Neuronal stem cell (in vitro differentiated cells): ENCODE measurements at regions not wholly inside any gene's neighbourhood (a gene's known extent, or its start where the extent isn't known, plus 50 kb on each side); places are given as distances from the start of the nearest gene placed in this dataset.

Experiments used
- DNase-seq: peaks from one replicate; pipeline ENCODE4 v3.0.0-alpha.2; 2013; ENCODE audit warnings: low spot score
- H2AFZ ChIP-seq: one replicate; pipeline ENCODE4 v1.6.1; 2013; ENCODE audit warnings: mild to moderate bottlenecking, low read length, inconsistent platforms
- H2AK5ac ChIP-seq: 2 replicates; pipeline ENCODE4 v1.6.1; 2013; ENCODE audit warnings: low read depth, mild to moderate bottlenecking, inconsistent platforms, low read length, moderate library complexity, mixed read lengths
- H2BK120ac ChIP-seq: 2 replicates; pipeline ENCODE4 v1.6.1; 2013; ENCODE audit warnings: low read depth, mild to moderate bottlenecking, inconsistent platforms, low read length, moderate library complexity, mixed read lengths
- H2BK12ac ChIP-seq: one replicate; pipeline ENCODE4 v1.6.1; 2013; ENCODE audit warnings: low read length, inconsistent platforms
- H2BK15ac ChIP-seq: 2 replicates; pipeline ENCODE4 v1.6.1; 2013; ENCODE audit warnings: mild to moderate bottlenecking, low read length, inconsistent platforms, mixed read lengths
- H2BK5ac ChIP-seq: one replicate; pipeline ENCODE4 v1.6.1; 2013; ENCODE audit warnings: inconsistent platforms, mild to moderate bottlenecking, low read length, moderate library complexity
- H3K14ac ChIP-seq: one replicate; pipeline ENCODE4 v1.6.1; 2013; ENCODE audit warnings: low read length, inconsistent platforms
- H3K18ac ChIP-seq: 2 replicates; pipeline ENCODE4 v1.6.1; 2013; ENCODE audit warnings: low read length, inconsistent platforms
- H3K23ac ChIP-seq: 2 replicates; pipeline ENCODE4 v1.6.1; 2013; ENCODE audit warnings: low read depth, mild to moderate bottlenecking, mixed read lengths, low read length, inconsistent platforms; ENCODE audit not compliant: poor library complexity
- H3K27ac ChIP-seq: replicated peaks from 3 replicates; pipeline ENCODE4 v1.5.1; 2013; ENCODE audit warnings: low read length, inconsistent platforms
- H3K27me3 ChIP-seq, 3 experiments: 2 replicates each; pipeline ENCODE4 v1.6.1; 2013; ENCODE audit warnings: low read length in 3 of 3, mild to moderate bottlenecking in 2 of 3, inconsistent platforms in 1 of 3, low read depth in 1 of 3, mixed read lengths in 1 of 3, moderate library complexity in 1 of 3; ENCODE audit not compliant: control insufficient read depth in 3 of 3, insufficient read depth in 3 of 3
- H3K36me3 ChIP-seq, 2 donors: replicated peaks in 1 of 2; 2 replicates each; pipeline ENCODE4 v1.6.1; 2013; ENCODE audit warnings: low read length in 2 of 2; ENCODE audit not compliant: control insufficient read depth in 2 of 2, insufficient read depth in 2 of 2
- H3K4ac ChIP-seq: 2 replicates; pipeline ENCODE4 v1.6.1; 2013; ENCODE audit warnings: inconsistent platforms, mild to moderate bottlenecking, low read length, moderate library complexity
- H3K4me1 ChIP-seq, 2 donors: 1 replicate in 1 of 2; 2 replicates in 1 of 2; pipeline ENCODE4 v1.6.1; 2013; ENCODE audit warnings: low read length in 2 of 2, low read depth in 1 of 2; ENCODE audit not compliant: control insufficient read depth in 2 of 2, insufficient read depth in 1 of 2
- H3K4me2 ChIP-seq: one replicate; pipeline ENCODE4 v1.6.1; 2013; ENCODE audit warnings: mild to moderate bottlenecking, low read length, inconsistent platforms; ENCODE audit not compliant: insufficient read depth, poor library complexity, severe bottlenecking
- H3K4me3 ChIP-seq, 2 donors: 2 replicates each; pipeline ENCODE4 v1.5.1; 2013; ENCODE audit warnings: low read length in 2 of 2, mild to moderate bottlenecking in 2 of 2, inconsistent platforms in 1 of 2, moderate library complexity in 1 of 2
- H3K79me1 ChIP-seq: one replicate; pipeline ENCODE4 v1.6.1; 2013; ENCODE audit warnings: low read depth, mild to moderate bottlenecking, inconsistent platforms, low read length, moderate library complexity
- H3K9ac ChIP-seq: one replicate; pipeline ENCODE4 v1.6.1; 2013; ENCODE audit warnings: mild to moderate bottlenecking, low read depth, low read length, inconsistent platforms; ENCODE audit not compliant: poor library complexity
- H3K9me3 ChIP-seq, 2 donors: replicated peaks in 1 of 2; 2 replicates each; pipeline versions ENCODE3 to v1.6.1; 2013; ENCODE audit warnings: low read length in 2 of 2, mild to moderate bottlenecking in 2 of 2, inconsistent platforms in 1 of 2, low read depth in 1 of 2, mixed read lengths in 1 of 2, moderate library complexity in 1 of 2; ENCODE audit not compliant: control insufficient read depth in 2 of 2, insufficient read depth in 1 of 2
- H4K8ac ChIP-seq: one replicate; pipeline ENCODE4 v1.6.1; 2013; ENCODE audit warnings: low read depth, mild to moderate bottlenecking, inconsistent platforms, low read length, moderate library complexity
- H4K91ac ChIP-seq: one replicate; pipeline ENCODE4 v1.6.1; 2013; ENCODE audit warnings: low read length, low read depth, mild to moderate bottlenecking, inconsistent platforms; ENCODE audit not compliant: poor library complexity
- WGBS, 2 donors: extraction: QIAGEN DNeasy Blood & Tissue Kit; methylation state at CpG; one replicate each; pipeline ENCODE4 v1.1.7; 2013; ENCODE audit warnings: missing lambda C conversion rate in 2 of 2, mixed read lengths in 1 of 2; ENCODE audit not compliant: insufficient read length in 2 of 2, insufficient replicate concordance in 1 of 2; ENCODE audit errors: extremely low coverage in 2 of 2; 5-methylcytosine and 5-hydroxymethylcytosine counted together

- Histone ChIP-seq H3K23ac (no peak overlapping the region), H2BK120ac (no peak overlapping the region), H3K27me3 (no peaks in the 10 kb centered on the region), H3K14ac (no peak overlapping the region), H3K9me3 (peaks cover 0 to 2% of the 10 kb centered on the region in 2 donors), H4K8ac (no peak overlapping the region), H3K27ac (no peak overlapping the region), H2BK15ac (no peak overlapping the region), H2BK5ac (no peak overlapping the region), H3K4ac (no peak overlapping the region), H3K4me2 (no peak overlapping the region), H4K91ac (no peak overlapping the region), H3K79me1 (no peaks in the 10 kb centered on the region), H3K36me3 (no peaks in the 10 kb centered on the region), H2BK12ac (no peak overlapping the region), H2AFZ (no peak overlapping the region), H3K18ac (peak overlapping the region; percentile 44), H3K4me3 (no peak overlapping the region), H3K4me1 (peaks cover 0 to 7% of the 10 kb centered on the region in 2 donors), H3K9ac (no peak overlapping the region), H2AK5ac (no peak overlapping the region)
- no peak for DNase-seq
- no CpG with 5 or more reads among the region's 7 CpGs for WGBS, 2 donors
Measured at GRCh38 chr13:21970172-21970571, 299.3 kb downstream of the FGF9 start.

- H2AFZ ChIP-seq, result no peak overlapping the region
- H3K9ac ChIP-seq, result no peak overlapping the region
- no peak for DNase-seq
- no peak overlapping the region for H3K4me3 ChIP-seq
- H2AK5ac ChIP-seq, result no peak overlapping the region
- no peak overlapping the region for H2BK15ac ChIP-seq
- H3K18ac ChIP-seq, result no peak overlapping the region
- no peak overlapping the region for H2BK5ac ChIP-seq
- H3K9me3 ChIP-seq, result peaks cover 0 to 2% of the 10 kb centered on the region in 2 donors
- 100% methylated on average over 1 to 3 of the region's 4 CpGs for WGBS, 2 donors
- no peaks in the 10 kb centered on the region for H3K36me3 ChIP-seq
- H3K27ac ChIP-seq, result no peak overlapping the region
- H3K4me2 ChIP-seq, result no peak overlapping the region
- peak overlapping the region; percentile 18 for H2BK12ac ChIP-seq
- H3K14ac ChIP-seq, result peak overlapping the region; percentile 90
- H3K23ac ChIP-seq, result no peak overlapping the region
- peak overlapping the region; percentile 82 for H4K91ac ChIP-seq
- H3K4me1 ChIP-seq, result peaks cover 0 to 7% of the 10 kb centered on the region in 2 donors
- no peak overlapping the region for H4K8ac ChIP-seq
- peak overlapping the region; percentile 68 for H2BK120ac ChIP-seq
- no peaks in the 10 kb centered on the region for H3K79me1 ChIP-seq
- H3K4ac ChIP-seq, result no peak overlapping the region
- H3K27me3 ChIP-seq, result no peaks in the 10 kb centered on the region
Measured at GRCh38 chr13:21970918-21971317, 300.0 kb downstream of the FGF9 start.

GRCh38 chr13:21971662-21972621, 301.1 kb downstream of the FGF9 start:
- H3K9ac ChIP-seq, result no peak overlapping the region
- H2BK5ac ChIP-seq, result no peak overlapping the region
- no peak overlapping the region for H2AFZ ChIP-seq
- no peak overlapping the region for H3K27ac ChIP-seq
- peak overlapping the region in 1 of 2 donors; percentile 7 for H3K4me3 ChIP-seq
- H3K9me3 ChIP-seq, result peaks cover 0 to 2% of the 10 kb centered on the region in 2 donors
- H3K4me2 ChIP-seq, result no peak overlapping the region
- no peak overlapping the region for H3K23ac ChIP-seq
- H4K91ac ChIP-seq, result peak overlapping the region; percentile 82
- no peak overlapping the region for H2BK15ac ChIP-seq
- no peak overlapping the region for H3K18ac ChIP-seq
- no peak for DNase-seq
- WGBS, 2 donors, result 100% methylated on average over 1 of the region's 7 CpGs
- peak overlapping the region; percentile 90 for H3K14ac ChIP-seq
- H2BK120ac ChIP-seq, result peak overlapping the region; percentile 68
- peak overlapping the region; percentile 18 for H2BK12ac ChIP-seq
- H3K36me3 ChIP-seq, result no peaks in the 10 kb centered on the region
- H3K79me1 ChIP-seq, result no peaks in the 10 kb centered on the region
- no peak overlapping the region for H2AK5ac ChIP-seq
- no peak overlapping the region for H3K4ac ChIP-seq
- peaks cover 0 to 7% of the 10 kb centered on the region in 2 donors for H3K4me1 ChIP-seq
- H4K8ac ChIP-seq, result no peak overlapping the region
- H3K27me3 ChIP-seq, result no peaks in the 10 kb centered on the region

DNA sequence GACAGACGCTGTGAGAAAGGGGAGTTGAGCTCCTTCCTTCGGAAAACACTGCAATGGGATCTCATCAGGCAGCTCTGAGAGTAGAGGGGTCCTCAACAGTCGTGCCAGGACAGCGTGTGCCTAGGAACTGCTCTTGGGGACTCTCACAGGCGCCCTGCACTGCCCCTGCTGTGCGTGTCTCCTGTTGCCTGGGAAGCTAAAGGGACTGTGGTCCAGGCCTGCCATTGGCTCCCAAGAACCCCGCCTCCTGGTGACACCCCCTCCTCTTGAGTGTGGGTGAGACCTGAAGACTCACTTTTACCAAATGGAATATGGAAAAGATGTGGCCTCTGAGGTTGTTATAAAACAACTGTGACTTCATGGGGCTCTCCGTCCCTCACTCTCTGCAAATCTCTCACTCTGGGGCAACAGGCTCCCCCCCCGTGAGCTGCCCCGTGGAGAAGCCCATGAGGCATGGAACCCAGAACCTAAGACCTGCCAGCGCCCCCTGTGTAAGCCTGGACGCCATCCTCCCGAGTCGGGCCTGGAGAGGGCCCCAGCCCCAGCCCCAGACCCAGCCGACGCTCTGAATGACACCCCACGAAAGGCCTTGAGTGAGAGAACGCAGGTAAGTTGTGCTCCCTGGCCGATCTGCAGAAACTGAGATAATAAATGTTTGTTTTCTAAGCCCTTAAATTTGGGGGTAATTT, 302.7 kb downstream of the FGF9 start:
- no peak overlapping the region for H4K91ac ChIP-seq
- H3K4me3 ChIP-seq, result no peak overlapping the region
- no peak overlapping the region for H2BK15ac ChIP-seq
- H3K4ac ChIP-seq, result no peak overlapping the region
- DNase-seq, result no peak
- H3K23ac ChIP-seq, result no peak overlapping the region
- WGBS, 2 donors, result no CpG with 5 or more reads among the region's 19 CpGs
- no peak overlapping the region for H2BK5ac ChIP-seq
- no peak overlapping the region for H3K14ac ChIP-seq
- H3K4me2 ChIP-seq, result no peak overlapping the region
- H3K36me3 ChIP-seq, result no peaks in the 10 kb centered on the region
- H2AFZ ChIP-seq, result no peak overlapping the region
- H3K4me1 ChIP-seq, result peaks cover 0 to 7% of the 10 kb centered on the region in 2 donors
- no peak overlapping the region for H2AK5ac ChIP-seq
- H3K9ac ChIP-seq, result no peak overlapping the region
- H3K27me3 ChIP-seq, result no peaks in the 10 kb centered on the region
- peaks cover 0 to 2% of the 10 kb centered on the region in 2 donors for H3K9me3 ChIP-seq
- no peak overlapping the region for H4K8ac ChIP-seq
- H3K79me1 ChIP-seq, result no peaks in the 10 kb centered on the region
- H2BK120ac ChIP-seq, result no peak overlapping the region
- no peak overlapping the region for H2BK12ac ChIP-seq
- H3K27ac ChIP-seq, result no peak overlapping the region
- H3K18ac ChIP-seq, result peak overlapping the region; percentile 73
